Keratinocyte (primary cell): ENCODE measurements at regions not wholly inside any gene's neighbourhood (a gene's known extent, or its start where the extent isn't known, plus 50 kb on each side); places are given as distances from the start of the nearest gene placed in this dataset.
"Not testable (repeated sequence)": the region's sequence is repeated elsewhere in the genome, so short reads cannot be mapped to it uniquely, and the experiment has no call there.

ENCODE experiments used
- DNase-seq: peaks from one replicate; pipeline ENCODE4 v3.0.0-alpha.2; 2011; ENCODE audit warnings: low read depth, missing footprints, low spot score
- FAIRE-seq: peaks from 2 replicates; lab custom pipeline; 2011; peaks lifted over from hg19 to GRCh38; lab: Jason Lieb, UNC
- H2AFZ ChIP-seq: 2 replicates; pipeline ENCODE4 v1.6.0; 2012; ENCODE audit warnings: low read length, control low read depth, inconsistent platforms; ENCODE audit not compliant: control insufficient read depth
- H3K27ac ChIP-seq: 2 replicates; pipeline ENCODE4 v1.5.1; 2011; ENCODE audit warnings: low read length; ENCODE audit not compliant: control insufficient read depth, insufficient read depth
- H3K27me3 ChIP-seq: 3 replicates; pipeline ENCODE4 v1.6.0; 2011; ENCODE audit warnings: low read length; ENCODE audit not compliant: control insufficient read depth, insufficient read depth; ENCODE audit errors: extremely low read depth
- H3K36me3 ChIP-seq, 2 experiments: 2 replicates in 1 of 2; 3 replicates in 1 of 2; pipeline ENCODE4 v1.5.1; 2011; ENCODE audit warnings: low read length in 2 of 2, mild to moderate bottlenecking in 1 of 2; ENCODE audit not compliant: control insufficient read depth in 2 of 2, insufficient read depth in 2 of 2; ENCODE audit errors: extremely low read depth in 1 of 2
- H3K4me1 ChIP-seq: 3 replicates; pipeline ENCODE4 v1.5.1; 2011; ENCODE audit warnings: low read length; ENCODE audit not compliant: control insufficient read depth, insufficient read depth; ENCODE audit errors: extremely low read depth
- H3K4me2 ChIP-seq: 3 replicates; pipeline ENCODE4 v1.6.0; 2011; ENCODE audit warnings: low read depth, low read length; ENCODE audit not compliant: control insufficient read depth, insufficient read depth; ENCODE audit errors: extremely low read depth
- H3K4me3 ChIP-seq, 3 experiments: fragments of 200-600 bp in 1 of 3; sonication (generic) in 1 of 3; 2 replicates in 2 of 3; 3 replicates in 1 of 3; pipeline ENCODE4 v1.5.1; 2011 to 2016; ENCODE audit warnings: low read length in 3 of 3, mild to moderate bottlenecking in 3 of 3, control low read depth in 2 of 3, inconsistent platforms in 1 of 3, low read depth in 1 of 3, mixed read lengths in 1 of 3, mixed run types in 1 of 3, moderate library complexity in 1 of 3; ENCODE audit not compliant: control insufficient read depth in 2 of 3, insufficient read depth in 2 of 3; ENCODE audit errors: extremely low read depth in 1 of 3
- H3K79me2 ChIP-seq: 2 replicates; pipeline ENCODE4 v1.6.0; 2012; ENCODE audit warnings: low read length; ENCODE audit not compliant: control insufficient read depth, insufficient read depth
- H3K9ac ChIP-seq: 3 replicates; pipeline ENCODE4 v1.6.0; 2011; ENCODE audit warnings: low read length; ENCODE audit not compliant: control insufficient read depth, insufficient read depth; ENCODE audit errors: extremely low read depth
- H3K9me1 ChIP-seq: 3 replicates; pipeline ENCODE4 v1.6.0; 2011; ENCODE audit warnings: low read length; ENCODE audit not compliant: control insufficient read depth, insufficient read depth; ENCODE audit errors: extremely low read depth
- H3K9me3 ChIP-seq: 2 replicates; pipeline ENCODE4 v1.5.1; 2012; ENCODE audit warnings: low read depth, low read length; ENCODE audit not compliant: control insufficient read depth
- H4K20me1 ChIP-seq: 3 replicates; pipeline ENCODE4 v1.6.0; 2011; ENCODE audit warnings: low read length; ENCODE audit not compliant: control insufficient read depth, insufficient read depth; ENCODE audit errors: extremely low read depth
- EZH2 ChIP-seq: IDR thresholded peaks from one replicate; pipeline ENCODE4 v1.6.1; 2012; ENCODE audit warnings: inconsistent platforms, mild to moderate bottlenecking, low read length, moderate library complexity
- dilution Hi-C: fragments of 300-500 bp; cut with MboI; formaldehyde crosslinking; loops from one replicate; pipeline ENCODE4 v1.7.0; 2020; ENCODE audit warnings: low sequenced_read_pairs; ENCODE audit not compliant: extremely low pct_ligation_motif_present
- TF ChIP-seq, protein P1 (sequence below), 3 experiments: IDR thresholded peaks in 1 of 3; conservative IDR thresholded peaks in 1 of 3; optimal IDR thresholded peaks in 1 of 3; 2 replicates in 2 of 3; 3 replicates in 1 of 3; pipeline versions ENCODE3 to v1.5.1; 2011; ENCODE audit warnings: low read length in 3 of 3, mild to moderate bottlenecking in 3 of 3, moderate library complexity in 2 of 3, control low read depth in 1 of 3, inconsistent platforms in 1 of 3; ENCODE audit not compliant: insufficient read depth in 2 of 3; ENCODE audit errors: extremely low read depth in 1 of 3

DNA sequence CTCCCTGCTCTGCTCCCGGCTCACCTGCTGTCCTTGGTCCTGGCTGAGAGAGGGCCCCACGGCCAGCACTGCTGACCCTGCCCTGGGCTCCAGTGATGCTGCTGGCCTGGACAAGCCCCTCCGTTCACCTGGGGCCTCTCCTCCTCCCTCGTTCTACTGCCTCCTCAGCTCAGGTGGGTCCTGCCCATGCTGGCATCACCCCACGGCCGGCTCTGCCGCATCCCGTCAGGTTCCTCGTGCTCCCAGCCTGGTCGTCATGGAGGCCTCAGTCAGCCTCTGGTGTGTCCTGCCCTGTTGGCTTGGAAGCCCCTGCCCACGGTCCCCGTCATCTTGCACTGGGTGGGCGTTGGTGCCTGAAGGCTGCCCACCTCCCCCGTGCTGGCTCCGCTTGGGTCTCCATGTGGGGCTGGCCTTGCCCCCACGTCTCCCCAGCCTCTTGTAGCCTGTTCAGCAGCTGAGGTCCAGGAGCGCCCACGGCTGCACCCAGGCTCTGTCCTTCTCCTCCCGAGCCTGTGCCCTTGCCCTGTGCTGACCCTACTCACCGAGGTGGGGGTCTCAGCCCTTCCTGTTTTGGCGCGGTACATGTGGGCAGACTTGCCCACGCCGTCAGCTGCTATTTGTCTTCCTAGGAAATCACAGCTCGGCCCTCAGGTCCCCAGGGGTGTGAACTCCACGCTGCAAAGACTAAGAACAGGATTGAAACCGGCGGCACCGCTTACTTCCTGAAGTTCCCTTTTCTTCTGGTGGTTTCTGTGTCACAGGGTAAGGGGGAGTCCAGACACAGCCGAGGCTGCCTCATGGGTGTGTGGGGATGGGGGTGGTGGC is 121.6 kb downstream of the TMEM121 start:
- no peak overlapping the region for H3K9ac ChIP-seq
- DNase-seq (no peak), FAIRE-seq (no peak)
- no peak overlapping the region for H3K4me3 ChIP-seq
- no peak overlapping the region for H3K4me2 ChIP-seq
- no peaks in the 10 kb centered on the region for H3K79me2 ChIP-seq
- no peaks in the 10 kb centered on the region for H4K20me1 ChIP-seq
- no peak for TF ChIP-seq EZH2
- TF ChIP-seq, protein P1, sequence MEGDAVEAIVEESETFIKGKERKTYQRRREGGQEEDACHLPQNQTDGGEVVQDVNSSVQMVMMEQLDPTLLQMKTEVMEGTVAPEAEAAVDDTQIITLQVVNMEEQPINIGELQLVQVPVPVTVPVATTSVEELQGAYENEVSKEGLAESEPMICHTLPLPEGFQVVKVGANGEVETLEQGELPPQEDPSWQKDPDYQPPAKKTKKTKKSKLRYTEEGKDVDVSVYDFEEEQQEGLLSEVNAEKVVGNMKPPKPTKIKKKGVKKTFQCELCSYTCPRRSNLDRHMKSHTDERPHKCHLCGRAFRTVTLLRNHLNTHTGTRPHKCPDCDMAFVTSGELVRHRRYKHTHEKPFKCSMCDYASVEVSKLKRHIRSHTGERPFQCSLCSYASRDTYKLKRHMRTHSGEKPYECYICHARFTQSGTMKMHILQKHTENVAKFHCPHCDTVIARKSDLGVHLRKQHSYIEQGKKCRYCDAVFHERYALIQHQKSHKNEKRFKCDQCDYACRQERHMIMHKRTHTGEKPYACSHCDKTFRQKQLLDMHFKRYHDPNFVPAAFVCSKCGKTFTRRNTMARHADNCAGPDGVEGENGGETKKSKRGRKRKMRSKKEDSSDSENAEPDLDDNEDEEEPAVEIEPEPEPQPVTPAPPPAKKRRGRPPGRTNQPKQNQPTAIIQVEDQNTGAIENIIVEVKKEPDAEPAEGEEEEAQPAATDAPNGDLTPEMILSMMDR (optimal IDR thresholded peaks at IDR 0.05 in 1 of 3, IDR thresholded peaks at IDR 0.05 in 1 of 3, conservative IDR thresholded peaks at IDR 0.05 in 1 of 3; ENCODE audit: extremely low read depth in 1 of 3, insufficient read depth in 2 of 3, low read length in 3 of 3) = no peak
- H3K9me3 ChIP-seq = peaks cover 4% of the 10 kb centered on the region
- no peak overlapping the region for H2AFZ ChIP-seq
- H3K4me1 ChIP-seq = no peaks in the 10 kb centered on the region
- no peaks in the 10 kb centered on the region for H3K27me3 ChIP-seq
- no peaks in the 10 kb centered on the region for H3K9me1 ChIP-seq
- dilution Hi-C loops = no loop called here
- H3K27ac ChIP-seq = no peak overlapping the region
- no peaks in the 10 kb centered on the region for H3K36me3 ChIP-seq

DNA sequence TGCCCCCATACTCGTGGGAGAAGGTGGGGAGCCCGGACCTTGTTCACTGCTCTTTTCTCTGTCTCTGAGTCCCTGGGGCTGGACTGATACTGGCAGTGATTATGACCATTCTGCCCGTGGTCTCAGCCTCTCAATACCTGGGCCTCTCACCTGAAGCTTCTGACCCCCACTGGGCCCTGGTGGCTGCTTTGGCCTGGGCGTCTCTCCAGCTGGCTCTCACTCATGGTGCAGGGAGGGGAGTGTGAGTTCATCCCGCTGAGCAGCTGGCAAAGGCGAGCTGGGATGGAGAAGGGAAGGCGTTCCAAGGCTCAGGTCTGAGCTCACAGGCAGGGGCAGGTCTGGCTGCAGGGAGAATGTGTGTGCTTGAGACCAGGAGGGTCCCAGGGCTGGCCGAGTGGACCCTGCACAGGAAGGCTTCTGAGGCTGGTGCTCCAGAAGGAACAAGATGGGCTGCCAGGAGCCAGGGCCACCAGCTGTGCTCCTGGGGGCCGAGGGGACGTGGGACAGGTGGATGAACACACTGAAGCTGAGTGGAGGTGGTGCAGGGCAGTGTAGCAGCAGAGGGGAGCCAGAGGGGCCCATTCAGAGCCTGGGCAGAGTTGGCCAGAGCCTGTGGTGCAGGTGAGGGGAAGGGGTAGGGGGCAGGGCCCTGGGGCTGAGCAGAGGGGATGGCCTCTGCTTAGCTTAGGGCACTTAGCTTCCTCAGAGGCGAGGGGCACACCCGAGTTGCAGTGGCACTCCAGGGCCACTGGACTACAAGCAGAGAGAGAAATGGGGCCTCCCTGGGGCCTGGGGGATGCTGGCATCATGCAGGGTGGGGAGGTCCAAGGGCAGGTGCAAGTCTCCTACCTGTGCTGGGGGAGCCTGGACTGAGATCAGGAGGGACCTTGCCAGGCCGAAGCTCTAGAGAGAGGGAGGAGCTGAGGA is 122.5 kb downstream of the TMEM121 start:
- dilution Hi-C loops = not testable (repeated sequence)

DNA sequence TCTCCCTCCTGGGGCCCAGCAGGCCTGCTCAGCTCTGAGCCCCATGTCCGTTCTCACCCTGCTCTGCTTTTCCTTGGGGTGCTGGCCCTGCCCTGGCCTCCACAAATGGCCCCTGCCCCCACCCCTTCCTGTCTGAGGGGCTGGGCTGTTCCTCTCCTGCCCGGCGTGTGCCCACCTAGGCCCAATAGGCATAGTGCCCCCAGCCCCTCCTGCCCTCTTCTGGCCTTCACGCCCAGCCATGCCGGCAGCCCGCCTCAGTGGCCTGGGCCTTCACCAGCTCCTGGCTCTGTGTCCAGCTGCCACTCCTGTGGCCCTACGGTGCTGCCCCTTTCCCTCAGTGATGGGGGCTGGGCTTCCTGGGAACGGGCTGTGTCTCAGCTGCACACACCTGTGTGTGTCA is 125.9 kb downstream of the TMEM121 start:
- H3K9ac ChIP-seq, FAIRE-seq, H3K4me3 ChIP-seq, H3K36me3 ChIP-seq, H3K4me2 ChIP-seq, H3K79me2 ChIP-seq, H4K20me1 ChIP-seq, H3K9me3 ChIP-seq, H3K27ac ChIP-seq, dilution Hi-C loops, H3K27me3 ChIP-seq, H2AFZ ChIP-seq, H3K9me1 ChIP-seq, DNase-seq, H3K4me1 ChIP-seq: not testable (repeated sequence)

More for the DNA sequence above, 122.5 kb downstream of the TMEM121 start:
- not testable (repeated sequence) for DNase-seq, H4K20me1 ChIP-seq, H3K4me1 ChIP-seq, H3K79me2 ChIP-seq, H3K27me3 ChIP-seq, H3K9ac ChIP-seq, H2AFZ ChIP-seq, H3K36me3 ChIP-seq, FAIRE-seq, H3K9me1 ChIP-seq, H3K4me2 ChIP-seq, H3K27ac ChIP-seq, H3K4me3 ChIP-seq, H3K9me3 ChIP-seq

DNA sequence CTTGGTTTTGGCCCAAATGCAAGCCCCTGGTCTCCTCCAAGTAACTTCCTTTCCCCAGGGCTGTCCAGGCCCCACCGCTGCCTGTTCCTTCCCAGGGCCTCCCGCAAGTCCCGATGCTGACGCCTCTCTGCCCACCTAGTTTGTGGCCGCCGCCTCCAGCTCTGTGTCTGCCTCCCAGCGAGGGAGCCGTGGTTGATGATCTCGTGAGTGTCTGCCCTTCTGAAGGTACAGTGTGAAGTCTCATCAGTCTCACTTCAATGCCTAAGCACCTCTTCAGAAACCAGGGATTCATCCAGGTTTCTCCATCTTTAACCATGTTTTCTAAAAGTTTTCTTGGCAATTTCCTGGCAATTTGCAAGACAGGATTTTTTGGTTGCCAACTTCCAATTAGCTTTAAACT is 127.5 kb downstream of the TMEM121 start:
- dilution Hi-C loops, FAIRE-seq, H3K4me2 ChIP-seq, H3K27me3 ChIP-seq, H3K9ac ChIP-seq, H3K9me3 ChIP-seq, H3K27ac ChIP-seq, H3K79me2 ChIP-seq, H4K20me1 ChIP-seq, H3K36me3 ChIP-seq, H3K9me1 ChIP-seq, DNase-seq, H2AFZ ChIP-seq, H3K4me1 ChIP-seq, H3K4me3 ChIP-seq: not testable (repeated sequence)
